ENCODE measurements at regions not wholly inside any gene's neighbourhood (a gene's known extent, or its start where the extent isn't known, plus 50 kb on each side); places are given as distances from the start of the nearest gene placed in this dataset.

- no peaks in the 10 kb centered on the region for H3K4me1 ChIP-seq
- 52 to 60% (median 57%) methylated on average over 5 of the region's 5 CpGs for WGBS, 3 donors
- ATAC-seq (no peak), DNase-seq (no peak)
- H3K4me3 ChIP-seq, result no peak overlapping the region
- TF ChIP-seq CTCF (IDR thresholded peaks at IDR 0.05), result no peak
- H3K27me3 ChIP-seq (ENCODE audit: insufficient read depth in 3 of 3, low read length in 2 of 3), result peaks cover 0 to 7% (median 0%) of the 10 kb centered on the region in 3 donors
- intact Hi-C loops (cut with DNase I), result no loop called here
- no peaks in the 10 kb centered on the region for H3K36me3 ChIP-seq (ENCODE audit: insufficient read depth in 1 of 2, low read depth in 1 of 2)
- H3K9me3 ChIP-seq, result no peaks in the 10 kb centered on the region
- no peak overlapping the region for H3K27ac ChIP-seq
Measured at GRCh38 chr20:61117725-61118124, 134.3 kb upstream of the CDH4 start.

GRCh38 chr20:61118429-61119224 lies 133.4 kb upstream of the CDH4 start:
- H3K36me3 ChIP-seq (ENCODE audit: insufficient read depth in 1 of 2, low read depth in 1 of 2), result no peaks in the 10 kb centered on the region
- H3K4me3 ChIP-seq, result no peak overlapping the region
- WGBS, 3 donors, result 67 to 81% (median 76%) methylated on average over 14 of the region's 14 CpGs
- intact Hi-C loops (cut with DNase I), result no loop called here
- H3K9me3 ChIP-seq, result no peaks in the 10 kb centered on the region
- no peaks in the 10 kb centered on the region for H3K4me1 ChIP-seq
- H3K27me3 ChIP-seq (ENCODE audit: insufficient read depth in 3 of 3, low read length in 2 of 3), result peaks cover 0 to 7% (median 0%) of the 10 kb centered on the region in 3 donors
- no peak overlapping the region for H3K27ac ChIP-seq
- TF ChIP-seq CTCF (IDR thresholded peaks at IDR 0.05), result no peak
- no peak for DNase-seq
- ATAC-seq, result no peak

GRCh38 chr20:61119273-61119672 lies 132.8 kb upstream of the CDH4 start:
- H3K9me3 ChIP-seq, result no peaks in the 10 kb centered on the region
- peaks cover 0 to 7% (median 0%) of the 10 kb centered on the region in 3 donors for H3K27me3 ChIP-seq (ENCODE audit: insufficient read depth in 3 of 3, low read length in 2 of 3)
- intact Hi-C loops (cut with DNase I), result no loop called here
- H3K4me1 ChIP-seq, result no peaks in the 10 kb centered on the region
- H3K27ac ChIP-seq, result no peak overlapping the region
- no peaks in the 10 kb centered on the region for H3K36me3 ChIP-seq (ENCODE audit: insufficient read depth in 1 of 2, low read depth in 1 of 2)
- no peak for ATAC-seq
- TF ChIP-seq CTCF (IDR thresholded peaks at IDR 0.05), result no peak
- no peak overlapping the region for H3K4me3 ChIP-seq
- 27 to 38% (median 33%) methylated on average over 10 of the region's 10 CpGs for WGBS, 3 donors
- no peak for DNase-seq

GRCh38 chr20:61119794-61120410 lies 132.2 kb upstream of the CDH4 start:
- no peak for TF ChIP-seq CTCF (IDR thresholded peaks at IDR 0.05)
- Histone ChIP-seq H3K36me3 (ENCODE audit: insufficient read depth in 1 of 2, low read depth in 1 of 2) (no peaks in the 10 kb centered on the region), H3K4me3 (no peak overlapping the region), H3K4me1 (no peaks in the 10 kb centered on the region), H3K27ac (no peak overlapping the region), H3K9me3 (no peaks in the 10 kb centered on the region), H3K27me3 (ENCODE audit: insufficient read depth in 3 of 3, low read length in 2 of 3) (peaks cover 0 to 7% (median 0%) of the 10 kb centered on the region in 3 donors)
- intact Hi-C loops (cut with DNase I), result loop anchor here in 1 of 2 donors (5.0 kb wide), 1 partner anchor 1063 kb away; no protein-coding TSS in a partner anchor
- ATAC-seq, result no peak
- DNase-seq, result no peak
- WGBS, 3 donors, result 63 to 73% (median 73%) methylated on average over 12 of the region's 12 CpGs
